Transverse colon (tissue), 4 donors: ENCODE measurements at regions not wholly inside any gene's neighbourhood (a gene's known extent, or its start where the extent isn't known, plus 50 kb on each side); places are given as distances from the start of the nearest gene placed in this dataset.

Experiments
- EP300 ChIP-seq: sonication (generic); formaldehyde crosslinking; IDR thresholded peaks from one replicate; pipeline ENCODE4 v1.6.1; 2017; ENCODE audit warnings: antibody characterized with exemption, low read depth
- POLR2A ChIP-seq: fragments of 450-650 bp; IDR thresholded peaks from one replicate; pipeline ENCODE4 v1.6.1; 2016; ENCODE audit warnings: antibody characterized with exemption, mild to moderate bottlenecking, moderate library complexity
- POLR2AphosphoS5 ChIP-seq, 3 donors: sonication (generic); formaldehyde crosslinking; IDR thresholded peaks; one replicate each; pipeline ENCODE4 v1.6.1; 2016; ENCODE audit warnings: antibody characterized with exemption in 3 of 3
- TF ChIP-seq, protein P1 (sequence below), 5 experiments: fragments of 200-600 bp in 3 of 5; fragments of 450-650 bp in 2 of 5; sonication (generic) in 3 of 5; IDR thresholded peaks; 1 replicate in 2 of 5; 2 replicates in 3 of 5; pipeline ENCODE4 v1.5.1; 2016 to 2017; ENCODE audit warnings: antibody characterized with exemption in 5 of 5, inconsistent platforms in 3 of 5, mild to moderate bottlenecking in 2 of 5, moderate library complexity in 1 of 5

DNA sequence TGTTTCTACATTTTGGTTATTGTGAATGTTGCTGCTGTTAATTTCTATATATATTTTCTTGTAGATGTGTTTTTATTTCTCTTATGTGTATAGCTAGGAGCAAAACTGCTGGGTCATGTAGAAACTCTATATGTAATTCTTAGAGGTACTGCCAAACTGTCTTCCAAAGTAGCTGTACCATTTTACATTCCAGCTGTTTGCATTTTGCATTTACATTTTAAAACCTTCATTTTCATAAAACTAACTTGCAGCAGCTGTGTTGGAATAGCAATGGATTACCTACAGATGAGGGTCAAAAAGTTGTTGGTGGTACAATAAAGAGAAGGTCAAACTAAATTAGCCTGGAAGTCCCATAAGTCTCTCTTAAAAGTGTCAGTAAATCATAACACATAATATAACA, 1109.7 kb downstream of the FLRT2 start:
- TF ChIP-seq, protein P1, sequence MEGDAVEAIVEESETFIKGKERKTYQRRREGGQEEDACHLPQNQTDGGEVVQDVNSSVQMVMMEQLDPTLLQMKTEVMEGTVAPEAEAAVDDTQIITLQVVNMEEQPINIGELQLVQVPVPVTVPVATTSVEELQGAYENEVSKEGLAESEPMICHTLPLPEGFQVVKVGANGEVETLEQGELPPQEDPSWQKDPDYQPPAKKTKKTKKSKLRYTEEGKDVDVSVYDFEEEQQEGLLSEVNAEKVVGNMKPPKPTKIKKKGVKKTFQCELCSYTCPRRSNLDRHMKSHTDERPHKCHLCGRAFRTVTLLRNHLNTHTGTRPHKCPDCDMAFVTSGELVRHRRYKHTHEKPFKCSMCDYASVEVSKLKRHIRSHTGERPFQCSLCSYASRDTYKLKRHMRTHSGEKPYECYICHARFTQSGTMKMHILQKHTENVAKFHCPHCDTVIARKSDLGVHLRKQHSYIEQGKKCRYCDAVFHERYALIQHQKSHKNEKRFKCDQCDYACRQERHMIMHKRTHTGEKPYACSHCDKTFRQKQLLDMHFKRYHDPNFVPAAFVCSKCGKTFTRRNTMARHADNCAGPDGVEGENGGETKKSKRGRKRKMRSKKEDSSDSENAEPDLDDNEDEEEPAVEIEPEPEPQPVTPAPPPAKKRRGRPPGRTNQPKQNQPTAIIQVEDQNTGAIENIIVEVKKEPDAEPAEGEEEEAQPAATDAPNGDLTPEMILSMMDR (IDR thresholded peaks at IDR 0.05), result no peak
- TF ChIP-seq POLR2A, result no peak
- TF ChIP-seq EP300, result no peak
- TF ChIP-seq POLR2AphosphoS5 (IDR thresholded peaks at IDR 0.05), result no peak
